SU-DHL-6 (cell line): ENCODE measurements at regions not wholly inside any gene's neighbourhood (a gene's known extent, or its start where the extent isn't known, plus 50 kb on each side); places are given as distances from the start of the nearest gene placed in this dataset.

Experiments used
- H2AFZ ChIP-seq: fragments of 200-600 bp; sonication (generic); 2 replicates; pipeline ENCODE4 v1.6.1; 2014; ENCODE audit warnings: low read depth, mild to moderate bottlenecking, moderate library complexity, mixed read lengths, antibody characterized with exemption, low read length; ENCODE audit not compliant: severe bottlenecking
- H3F3A ChIP-seq: fragments of 200-600 bp; shearing (Covaris generic); 2 replicates; pipeline ENCODE4 v1.6.0; 2016; ENCODE audit warnings: antibody characterized with exemption, mild to moderate bottlenecking; ENCODE audit not compliant: insufficient read depth
- H3K27ac ChIP-seq: fragments of 200-600 bp; sonication (generic); 2 replicates; pipeline ENCODE4 v1.5.1; 2016; ENCODE audit warnings: low read depth, mild to moderate bottlenecking, low read length, moderate library complexity, mixed read lengths
- H3K27me3 ChIP-seq: fragments of 200-600 bp; sonication (generic), shearing (Covaris generic); 2 replicates; pipeline ENCODE4 v1.6.0; 2014; ENCODE audit warnings: mild to moderate bottlenecking, low read length
- H3K36me3 ChIP-seq: fragments of 200-600 bp; sonication (generic); 2 replicates; pipeline ENCODE4 v1.6.1; 2014; ENCODE audit warnings: mild to moderate bottlenecking, low read length, mixed read lengths
- H3K4me2 ChIP-seq: fragments of 300-600, 200-600 bp; shearing (Covaris generic), sonication (generic); 2 replicates; pipeline ENCODE4 v1.6.0; 2014; ENCODE audit warnings: low read length, low read depth, mild to moderate bottlenecking; ENCODE audit not compliant: poor library complexity, severe bottlenecking
- H3K4me3 ChIP-seq: fragments of 200-600 bp; sonication (generic); 2 replicates; pipeline ENCODE4 v1.5.1; 2014; ENCODE audit warnings: antibody characterized with exemption, low read length, mild to moderate bottlenecking, mixed read lengths; ENCODE audit not compliant: insufficient read depth, poor library complexity, severe bottlenecking
- H3K79me2 ChIP-seq: fragments of 200-600 bp; sonication (generic); 2 replicates; pipeline ENCODE4 v1.6.1; 2014; ENCODE audit warnings: mild to moderate bottlenecking, low read length, moderate library complexity; ENCODE audit not compliant: insufficient read depth
- H3K9ac ChIP-seq: fragments of 200-600 bp; sonication (generic); 2 replicates; pipeline ENCODE4 v1.7.0; 2014; ENCODE audit warnings: mild to moderate bottlenecking, low read length
- H3K9me2 ChIP-seq: fragments of 200-600 bp; sonication (generic); replicated peaks from 2 replicates; pipeline ENCODE4 v1.6.1; 2014; ENCODE audit warnings: low read length; ENCODE audit not compliant: insufficient read depth
- H3K9me3 ChIP-seq: fragments of 200-600 bp; sonication (generic); 2 replicates; pipeline ENCODE4 v1.6.1; 2014; ENCODE audit warnings: low read length, mixed read lengths; ENCODE audit not compliant: insufficient read depth
- H4K20me1 ChIP-seq: fragments of 200-600 bp; sonication (generic); 2 replicates; pipeline ENCODE4 v1.6.1; 2014; ENCODE audit warnings: low read depth, mild to moderate bottlenecking, antibody characterized with exemption, low read length, moderate library complexity, mixed read lengths
- CTCF ChIP-seq: fragments of 200-600 bp; sonication (generic); IDR thresholded peaks from one replicate; pipeline ENCODE4 v1.5.1; 2017; ENCODE audit warnings: antibody characterized with exemption, mild to moderate bottlenecking, low read length, moderate library complexity; ENCODE audit not compliant: insufficient read depth, poor library complexity, severe bottlenecking
- EZH2phosphoT487 ChIP-seq: fragments of 200-600 bp; sonication (generic), shearing (Covaris generic); conservative IDR thresholded peaks from 2 replicates; pipeline ENCODE4 v1.6.1; 2018; ENCODE audit warnings: mild to moderate bottlenecking, antibody characterized with exemption, low read length, moderate library complexity, mixed read lengths

GRCh38 chr5:174307031-174307408 lies 261.5 kb downstream of the NSG2 start:
- Histone ChIP-seq H3K4me2 (no peak overlapping the region), H3F3A (no peaks in the 10 kb centered on the region), H2AFZ (no peak overlapping the region), H3K9me2 (no peaks in the 10 kb centered on the region), H3K27ac (no peak overlapping the region), H3K9ac (no peak overlapping the region), H3K36me3 (no peaks in the 10 kb centered on the region), H3K27me3 (no peaks in the 10 kb centered on the region), H3K79me2 (no peaks in the 10 kb centered on the region), H3K4me3 (no peak overlapping the region), H3K9me3 (no peaks in the 10 kb centered on the region), H4K20me1 (no peaks in the 10 kb centered on the region)
- TF ChIP-seq CTCF (no peak), EZH2phosphoT487 (no peak)

- Histone ChIP-seq H3K9me2 (no peaks in the 10 kb centered on the region), H3K4me3 (no peak overlapping the region), H3K79me2 (no peaks in the 10 kb centered on the region), H3K9ac (no peak overlapping the region), H3K27me3 (no peaks in the 10 kb centered on the region), H3K4me2 (no peak overlapping the region), H4K20me1 (no peaks in the 10 kb centered on the region), H3K9me3 (no peaks in the 10 kb centered on the region), H3K36me3 (no peaks in the 10 kb centered on the region), H2AFZ (no peak overlapping the region), H3F3A (no peaks in the 10 kb centered on the region), H3K27ac (no peak overlapping the region)
- TF ChIP-seq CTCF = no peak
- TF ChIP-seq EZH2phosphoT487 = no peak
These were observed 262.3 kb downstream of the NSG2 start for GRCh38 chr5:174307656-174308271.

GRCh38 chr5:174309131-174309795 lies 263.8 kb downstream of the NSG2 start:
- H3K4me3 ChIP-seq = no peak overlapping the region
- H3K27ac ChIP-seq = no peak overlapping the region
- H3K9me3 ChIP-seq = no peaks in the 10 kb centered on the region
- H4K20me1 ChIP-seq = no peaks in the 10 kb centered on the region
- TF ChIP-seq CTCF = no peak
- TF ChIP-seq EZH2phosphoT487 = no peak
- H2AFZ ChIP-seq = no peak overlapping the region
- H3K9me2 ChIP-seq = no peaks in the 10 kb centered on the region
- H3K36me3 ChIP-seq = no peaks in the 10 kb centered on the region
- H3K9ac ChIP-seq = no peak overlapping the region
- no peaks in the 10 kb centered on the region for H3F3A ChIP-seq
- H3K79me2 ChIP-seq = no peaks in the 10 kb centered on the region
- H3K27me3 ChIP-seq = no peaks in the 10 kb centered on the region
- H3K4me2 ChIP-seq = no peak overlapping the region
